DOHH2 (cell line): ENCODE measurements at regions not wholly inside any gene's neighbourhood (a gene's known extent, or its start where the extent isn't known, plus 50 kb on each side); places are given as distances from the start of the nearest gene placed in this dataset.

ENCODE experiments used
- H3F3A ChIP-seq: fragments of 200-600 bp; sonication (generic), shearing (Covaris generic); 2 replicates; pipeline ENCODE4 v1.6.0; 2016; ENCODE audit warnings: antibody characterized with exemption, mild to moderate bottlenecking; ENCODE audit not compliant: control insufficient read depth, insufficient read depth
- H3K27ac ChIP-seq: fragments of 200-600 bp; sonication (generic); 2 replicates; pipeline ENCODE4 v1.5.1; 2014; ENCODE audit warnings: low read depth, mild to moderate bottlenecking, low read length, moderate library complexity
- H3K27me3 ChIP-seq: fragments of 200-600 bp; sonication (generic); 2 replicates; pipeline ENCODE4 v1.6.1; 2014; ENCODE audit warnings: mild to moderate bottlenecking, low read length, mixed read lengths; ENCODE audit not compliant: control insufficient read depth
- H3K36me3 ChIP-seq: fragments of 200-600 bp; sonication (generic); 2 replicates; pipeline ENCODE4 v1.6.1; 2014; ENCODE audit warnings: mild to moderate bottlenecking, low read length, moderate library complexity, mixed read lengths; ENCODE audit not compliant: control insufficient read depth
- H3K4me1 ChIP-seq: fragments of 200-600 bp; sonication (generic); 2 replicates; pipeline ENCODE4 v1.6.1; 2014; ENCODE audit warnings: mild to moderate bottlenecking, low read length, mixed read lengths; ENCODE audit not compliant: control insufficient read depth
- H3K4me2 ChIP-seq: fragments of 200-600 bp; sonication (generic); 2 replicates; pipeline ENCODE4 v1.6.0; 2014; ENCODE audit warnings: mild to moderate bottlenecking, low read length, moderate library complexity
- H3K4me3 ChIP-seq: fragments of 200-600 bp; sonication (generic); 2 replicates; pipeline ENCODE4 v1.5.1; 2014; ENCODE audit warnings: mild to moderate bottlenecking, low read length, mixed read lengths
- H3K79me2 ChIP-seq: fragments of 200-600 bp; sonication (generic); 2 replicates; pipeline ENCODE4 v1.6.1; 2014; ENCODE audit warnings: mild to moderate bottlenecking, low read length, mixed read lengths; ENCODE audit not compliant: control insufficient read depth
- H3K9me2 ChIP-seq: fragments of 200-600 bp; sonication (generic); replicated peaks from 2 replicates; pipeline ENCODE4 v1.6.1; 2014; ENCODE audit warnings: mild to moderate bottlenecking, low read length, mixed read lengths; ENCODE audit not compliant: control insufficient read depth
- H3K9me3 ChIP-seq: fragments of 200-600 bp; sonication (generic); 2 replicates; pipeline ENCODE4 v1.6.1; 2014; ENCODE audit warnings: antibody characterized with exemption, low read length, mixed read lengths; ENCODE audit not compliant: control insufficient read depth, insufficient read depth
- H4K20me1 ChIP-seq: fragments of 200-600 bp; sonication (generic); 2 replicates; pipeline ENCODE4 v1.6.0; 2014; ENCODE audit warnings: low read depth, mild to moderate bottlenecking, antibody characterized with exemption, low read length, moderate library complexity; ENCODE audit not compliant: control insufficient read depth, insufficient read depth
- EZH2phosphoT487 ChIP-seq: fragments of 200-600 bp; sonication (generic); IDR thresholded peaks from 2 replicates; pipeline ENCODE4 v1.6.1; 2017; ENCODE audit warnings: borderline replicate concordance, mild to moderate bottlenecking, antibody characterized with exemption, low read length, moderate library complexity, mixed read lengths
- TF ChIP-seq, protein P1 (sequence below): fragments of 200-600 bp; sonication (generic); IDR thresholded peaks from one replicate; pipeline ENCODE4 v1.5.1; 2014; ENCODE audit warnings: antibody characterized with exemption, mild to moderate bottlenecking, low read depth, low read length; ENCODE audit not compliant: poor library complexity, severe bottlenecking

DNA sequence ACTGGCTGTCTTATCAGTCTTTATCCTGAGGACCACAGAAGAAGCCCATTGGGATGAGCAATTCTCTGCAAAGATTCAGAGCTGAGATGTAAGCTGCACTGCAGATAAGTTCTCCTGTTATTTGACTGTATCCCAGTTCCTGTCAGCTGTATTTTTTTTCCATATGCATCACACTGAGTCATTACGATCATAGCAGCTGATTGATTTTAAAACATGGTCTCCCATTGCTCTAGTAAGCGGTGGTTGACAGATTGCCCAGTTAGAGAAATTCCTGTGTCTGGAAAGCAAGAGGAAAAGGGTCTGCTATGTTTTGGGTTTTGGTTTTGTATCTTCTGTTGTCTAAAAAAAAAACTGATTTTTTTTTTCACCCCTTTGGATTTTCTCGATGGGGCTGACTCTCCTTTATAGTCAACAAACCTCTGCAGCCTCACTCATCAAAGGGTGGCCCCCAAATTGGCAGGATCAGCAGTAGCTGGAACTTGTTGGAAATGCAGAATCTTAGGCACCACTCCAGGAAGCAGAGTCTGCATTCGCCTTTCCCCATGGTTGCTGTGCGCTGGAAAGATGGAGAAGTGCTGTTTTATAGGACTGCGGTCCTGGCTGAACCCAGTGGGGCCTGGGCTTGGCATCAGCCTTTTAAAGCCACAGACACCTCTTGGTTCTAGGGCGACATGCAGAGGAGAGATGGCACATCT, 220.1 kb upstream of the MPHOSPH6 start:
- H3K9me3 ChIP-seq: no peaks in the 10 kb centered on the region
- H3K4me3 ChIP-seq: no peak overlapping the region
- no peaks in the 10 kb centered on the region for H3K36me3 ChIP-seq
- no peak overlapping the region for H3K4me2 ChIP-seq
- TF ChIP-seq, protein P1, sequence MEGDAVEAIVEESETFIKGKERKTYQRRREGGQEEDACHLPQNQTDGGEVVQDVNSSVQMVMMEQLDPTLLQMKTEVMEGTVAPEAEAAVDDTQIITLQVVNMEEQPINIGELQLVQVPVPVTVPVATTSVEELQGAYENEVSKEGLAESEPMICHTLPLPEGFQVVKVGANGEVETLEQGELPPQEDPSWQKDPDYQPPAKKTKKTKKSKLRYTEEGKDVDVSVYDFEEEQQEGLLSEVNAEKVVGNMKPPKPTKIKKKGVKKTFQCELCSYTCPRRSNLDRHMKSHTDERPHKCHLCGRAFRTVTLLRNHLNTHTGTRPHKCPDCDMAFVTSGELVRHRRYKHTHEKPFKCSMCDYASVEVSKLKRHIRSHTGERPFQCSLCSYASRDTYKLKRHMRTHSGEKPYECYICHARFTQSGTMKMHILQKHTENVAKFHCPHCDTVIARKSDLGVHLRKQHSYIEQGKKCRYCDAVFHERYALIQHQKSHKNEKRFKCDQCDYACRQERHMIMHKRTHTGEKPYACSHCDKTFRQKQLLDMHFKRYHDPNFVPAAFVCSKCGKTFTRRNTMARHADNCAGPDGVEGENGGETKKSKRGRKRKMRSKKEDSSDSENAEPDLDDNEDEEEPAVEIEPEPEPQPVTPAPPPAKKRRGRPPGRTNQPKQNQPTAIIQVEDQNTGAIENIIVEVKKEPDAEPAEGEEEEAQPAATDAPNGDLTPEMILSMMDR: no peak
- TF ChIP-seq EZH2phosphoT487: no peak
- no peaks in the 10 kb centered on the region for H3K79me2 ChIP-seq
- H4K20me1 ChIP-seq: no peaks in the 10 kb centered on the region
- no peaks in the 10 kb centered on the region for H3F3A ChIP-seq
- no peaks in the 10 kb centered on the region; the same call in 1 of the 2 replicates for H3K9me2 ChIP-seq
- no peak overlapping the region for H3K27ac ChIP-seq
- no peaks in the 10 kb centered on the region for H3K4me1 ChIP-seq
- H3K27me3 ChIP-seq: no peaks in the 10 kb centered on the region

DNA sequence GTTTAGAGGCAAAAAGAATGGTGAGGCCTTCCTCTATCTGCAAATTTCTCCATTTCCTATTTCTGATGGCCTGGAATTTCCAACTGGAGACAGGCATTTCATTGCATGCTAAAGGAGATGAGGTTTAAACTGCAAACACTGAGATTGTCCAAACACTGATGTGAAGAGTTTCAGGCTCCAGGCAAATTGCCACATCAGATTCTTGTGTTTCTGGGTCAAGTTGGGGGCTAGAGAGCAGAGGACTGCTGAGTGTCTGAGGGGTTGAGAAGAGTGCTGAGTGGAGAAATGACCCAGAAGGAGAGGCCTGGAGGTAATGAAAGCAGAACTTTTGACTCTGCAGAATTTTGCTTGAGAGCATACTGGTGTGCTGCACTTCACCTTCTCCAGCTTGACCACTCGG, 216.7 kb upstream of the MPHOSPH6 start:
- Histone ChIP-seq H3K27ac (no peak overlapping the region), H3K79me2 (no peaks in the 10 kb centered on the region), H3K27me3 (no peaks in the 10 kb centered on the region), H3K4me2 (no peak overlapping the region), H3K4me1 (no peaks in the 10 kb centered on the region), H3K9me3 (no peaks in the 10 kb centered on the region), H4K20me1 (no peaks in the 10 kb centered on the region), H3K4me3 (no peak overlapping the region), H3K36me3 (no peaks in the 10 kb centered on the region), H3F3A (no peaks in the 10 kb centered on the region), H3K9me2 (no peaks in the 10 kb centered on the region)
- TF ChIP-seq EZH2phosphoT487: no peak
- TF ChIP-seq, protein P1: no peak

DNA sequence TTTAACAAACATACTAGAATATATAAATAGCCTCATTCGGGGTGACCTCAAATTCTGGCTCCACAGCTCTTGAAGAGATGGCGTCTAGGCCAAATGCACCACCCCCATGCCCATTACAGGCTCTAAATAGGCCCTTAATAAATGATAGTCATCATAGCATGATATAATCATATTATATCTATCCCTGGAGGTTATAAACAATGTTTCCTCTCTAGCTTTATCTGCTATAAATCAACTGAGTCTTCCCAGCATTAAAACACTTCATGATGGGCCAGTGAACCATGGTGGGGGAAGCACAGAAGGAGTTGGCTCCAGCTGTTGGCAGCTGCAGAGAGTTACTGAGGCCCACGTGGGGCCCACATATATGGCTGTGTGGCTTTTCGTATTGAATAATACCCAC, 214.9 kb upstream of the MPHOSPH6 start:
- Histone ChIP-seq H3K9me2 (no peaks in the 10 kb centered on the region), H3K4me2 (no peak overlapping the region), H3K27ac (no peak overlapping the region), H3K4me1 (no peaks in the 10 kb centered on the region), H3K79me2 (no peaks in the 10 kb centered on the region), H3K9me3 (no peaks in the 10 kb centered on the region), H3K4me3 (no peak overlapping the region), H3K36me3 (no peaks in the 10 kb centered on the region), H3F3A (no peaks in the 10 kb centered on the region), H3K27me3 (no peaks in the 10 kb centered on the region), H4K20me1 (no peaks in the 10 kb centered on the region)
- TF ChIP-seq, protein P1: no peak
- TF ChIP-seq EZH2phosphoT487: no peak
